Large intestine (tissue), 3 donors: ENCODE measurements at regions not wholly inside any gene's neighbourhood (a gene's known extent, or its start where the extent isn't known, plus 50 kb on each side); places are given as distances from the start of the nearest gene placed in this dataset.
"Not testable (repeated sequence)": the region's sequence is repeated elsewhere in the genome, so short reads cannot be mapped to it uniquely, and the experiment has no call there.

Source experiments
- DNase-seq, 2 donors: peaks; one replicate each; pipeline versions ENCODE4 v3.0.0 to v3.0.0-alpha.2; 2013
- H3K27ac ChIP-seq: one replicate; pipeline ENCODE4 v1.5.1; 2013; ENCODE audit warnings: low read length
- H3K27me3 ChIP-seq: 2 replicates; pipeline ENCODE4 v1.6.1; 2013; ENCODE audit warnings: low read length; ENCODE audit not compliant: control insufficient read depth, insufficient read depth
- H3K36me3 ChIP-seq: 2 replicates; pipeline ENCODE4 v1.6.1; 2013; ENCODE audit warnings: low read length; ENCODE audit not compliant: control insufficient read depth, insufficient read depth
- H3K4me1 ChIP-seq: one replicate; pipeline ENCODE4 v1.6.1; 2013; ENCODE audit warnings: low read length; ENCODE audit not compliant: control insufficient read depth, insufficient read depth
- H3K4me3 ChIP-seq: one replicate; pipeline ENCODE4 v1.5.1; 2013; ENCODE audit warnings: low read length
- H3K9me3 ChIP-seq: one replicate; pipeline ENCODE4 v1.6.1; 2013; ENCODE audit warnings: mild to moderate bottlenecking, low read depth, low read length, moderate library complexity; ENCODE audit not compliant: control insufficient read depth
- WGBS: methylation state at CpG from one replicate; pipeline ENCODE4 v1.1.5; 2013; ENCODE audit warnings: low lambda C conversion rate; ENCODE audit not compliant: insufficient coverage; 5-methylcytosine and 5-hydroxymethylcytosine counted together

DNA sequence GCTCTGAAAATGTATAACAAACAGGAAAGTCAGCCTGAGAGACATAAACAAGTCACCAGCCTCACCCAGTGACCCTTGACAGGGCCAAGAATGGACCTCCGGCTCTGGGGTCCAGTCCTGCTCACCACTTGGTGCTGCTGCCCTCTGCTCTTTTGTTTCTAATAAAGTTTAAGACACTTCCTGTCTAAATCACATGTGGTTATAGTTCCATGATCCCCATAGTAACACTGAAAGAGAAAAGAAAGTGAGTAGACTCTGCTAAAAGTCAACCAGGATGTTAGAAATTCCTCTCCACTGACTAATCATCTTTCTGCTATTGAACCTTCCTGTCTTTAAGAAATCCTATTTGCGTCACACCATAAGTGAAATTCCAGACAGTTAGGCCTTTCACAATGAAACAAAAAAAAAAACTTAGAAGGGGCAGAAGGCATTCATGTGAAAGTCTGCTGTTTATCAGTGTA is 179.2 kb upstream of the BET1 start:
- WGBS, result no CpG with 5 or more reads among the region's 2 CpGs
- Histone ChIP-seq H3K36me3 (no peaks in the 10 kb centered on the region), H3K27me3 (no peaks in the 10 kb centered on the region), H3K4me1 (no peaks in the 10 kb centered on the region), H3K4me3 (no peak overlapping the region), H3K27ac (peak overlapping the region; percentile 2), H3K9me3 (no peaks in the 10 kb centered on the region)
- DNase-seq, result peak; percentile 56 to 80

DNA sequence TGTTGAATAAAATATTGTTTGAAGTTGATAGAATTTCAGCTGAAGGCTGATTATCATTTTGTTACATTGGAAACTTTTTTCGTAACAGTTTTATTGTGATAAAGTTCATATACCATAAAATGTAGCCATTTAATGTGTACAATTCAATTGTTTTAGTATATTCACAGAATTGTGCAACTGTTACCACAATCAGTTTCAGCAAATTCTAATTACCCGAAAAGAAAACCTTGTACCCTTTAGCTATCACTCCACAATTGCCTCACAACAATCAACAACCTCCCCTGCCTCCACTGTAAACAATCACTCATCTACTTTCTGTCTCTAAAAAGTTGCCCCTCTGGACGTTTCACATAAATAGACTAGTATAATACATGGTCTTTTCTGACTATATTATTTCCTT is 179.7 kb upstream of the BET1 start:
- Histone ChIP-seq H3K4me3 (no peak overlapping the region), H3K9me3 (no peaks in the 10 kb centered on the region), H3K27ac (no peak overlapping the region), H3K27me3 (no peaks in the 10 kb centered on the region), H3K4me1 (no peaks in the 10 kb centered on the region), H3K36me3 (no peaks in the 10 kb centered on the region)
- 63% methylated on average over 1 of the region's 3 CpGs for WGBS
- no peak for DNase-seq

DNA sequence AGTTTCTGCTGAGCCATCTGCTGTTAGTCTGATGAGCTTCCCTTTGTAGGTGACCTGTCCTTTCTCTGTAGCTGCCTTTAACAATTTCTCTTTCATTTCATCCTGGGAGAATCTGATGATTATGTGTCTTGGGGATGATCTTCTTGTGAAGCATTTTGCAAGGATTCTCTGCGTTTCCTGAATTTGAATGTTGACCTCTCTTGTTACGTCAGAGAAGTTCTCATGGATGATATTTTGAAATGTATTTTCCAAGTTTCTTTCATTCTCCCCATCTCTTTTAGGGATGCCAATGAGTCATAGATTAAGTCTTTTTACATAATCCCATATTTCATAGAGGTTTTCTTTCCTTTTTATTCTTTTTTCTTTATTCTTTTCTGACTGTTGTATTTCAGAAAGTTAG is 184.2 kb upstream of the BET1 start:
- WGBS, result no CpG with 5 or more reads among the region's 2 CpGs
- Histone ChIP-seq H3K4me1 (no peaks in the 10 kb centered on the region), H3K9me3 (no peaks in the 10 kb centered on the region), H3K36me3 (no peaks in the 10 kb centered on the region), H3K27ac (no peak overlapping the region), H3K27me3 (no peaks in the 10 kb centered on the region), H3K4me3 (no peak overlapping the region)
- no peak for DNase-seq

DNA sequence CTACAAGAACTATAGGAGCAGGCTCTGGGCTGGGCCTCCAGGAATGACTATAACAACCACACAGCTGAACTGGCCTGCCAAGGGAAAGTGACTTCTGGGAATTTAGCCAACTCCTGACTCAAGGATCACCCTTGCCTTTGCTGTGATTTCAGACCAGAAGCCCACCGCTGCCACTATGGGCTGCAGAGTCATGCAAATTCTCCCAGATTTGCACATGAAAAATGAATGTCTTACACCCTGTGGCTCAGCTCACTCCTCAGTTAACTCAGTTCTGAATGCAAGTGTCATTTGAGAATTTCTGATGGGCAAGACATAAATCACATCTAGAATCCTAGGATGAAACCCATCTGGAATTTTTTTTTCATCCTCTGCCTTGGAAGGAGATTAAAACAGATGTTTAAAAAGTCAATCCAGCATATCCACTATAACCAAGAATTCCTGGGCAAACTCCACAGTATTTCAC is 186.5 kb upstream of the BET1 start:
- H3K27ac ChIP-seq, result no peak overlapping the region
- H3K27me3 ChIP-seq, result no peaks in the 10 kb centered on the region
- no CpG with 5 or more reads among the region's 1 CpG for WGBS
- DNase-seq, result no peak
- H3K4me3 ChIP-seq, result no peak overlapping the region
- no peaks in the 10 kb centered on the region for H3K4me1 ChIP-seq
- H3K9me3 ChIP-seq, result no peaks in the 10 kb centered on the region
- H3K36me3 ChIP-seq, result no peaks in the 10 kb centered on the region

DNA sequence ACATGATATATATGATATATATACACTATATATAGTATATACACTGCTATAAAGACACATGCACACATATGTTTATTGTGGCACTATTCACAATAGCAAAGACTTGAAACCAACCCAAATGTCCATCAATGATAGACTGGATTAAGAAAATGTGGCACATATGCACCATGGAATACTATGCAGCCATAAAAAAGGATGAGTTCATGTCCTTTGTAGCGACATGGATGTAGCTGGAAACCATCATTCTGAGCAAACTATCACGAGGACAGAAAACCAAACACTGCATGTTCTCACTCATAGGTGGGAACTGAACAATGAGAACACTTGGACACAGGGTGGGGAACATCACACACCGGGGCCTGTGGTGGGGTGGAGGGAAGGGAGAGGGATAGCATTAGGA is 190.3 kb upstream of the BET1 start:
- no CpG with 5 or more reads among the region's 3 CpGs for WGBS
- not testable (repeated sequence) for H3K4me3 ChIP-seq, H3K9me3 ChIP-seq, H3K27me3 ChIP-seq, H3K4me1 ChIP-seq, DNase-seq, H3K27ac ChIP-seq, H3K36me3 ChIP-seq

DNA sequence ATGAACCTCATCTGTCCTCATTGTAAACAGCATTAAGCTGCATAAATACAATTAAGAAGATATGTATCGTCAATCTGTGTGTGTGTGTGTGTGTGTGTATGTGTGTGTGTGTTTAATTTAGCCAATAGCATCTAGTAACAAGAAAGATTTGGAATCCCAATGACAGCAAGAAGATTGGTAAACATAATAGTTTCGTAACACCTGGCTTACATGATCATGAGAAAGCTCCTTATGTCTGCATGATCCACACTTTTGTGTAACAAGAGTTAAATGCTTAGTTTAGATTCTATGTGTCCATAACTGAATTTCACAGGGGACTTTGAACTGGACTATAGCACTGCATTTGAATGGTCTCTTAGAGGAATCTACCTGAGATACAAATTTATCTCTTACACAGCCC is 191.0 kb upstream of the BET1 start:
- no peaks in the 10 kb centered on the region for H3K36me3 ChIP-seq
- H3K27ac ChIP-seq, result no peak overlapping the region
- no peaks in the 10 kb centered on the region for H3K27me3 ChIP-seq
- H3K4me1 ChIP-seq, result no peaks in the 10 kb centered on the region
- H3K4me3 ChIP-seq, result no peak overlapping the region
- DNase-seq, result no peak
- WGBS, result 60% methylated on average over 1 of the region's 2 CpGs
- H3K9me3 ChIP-seq, result no peaks in the 10 kb centered on the region

DNA sequence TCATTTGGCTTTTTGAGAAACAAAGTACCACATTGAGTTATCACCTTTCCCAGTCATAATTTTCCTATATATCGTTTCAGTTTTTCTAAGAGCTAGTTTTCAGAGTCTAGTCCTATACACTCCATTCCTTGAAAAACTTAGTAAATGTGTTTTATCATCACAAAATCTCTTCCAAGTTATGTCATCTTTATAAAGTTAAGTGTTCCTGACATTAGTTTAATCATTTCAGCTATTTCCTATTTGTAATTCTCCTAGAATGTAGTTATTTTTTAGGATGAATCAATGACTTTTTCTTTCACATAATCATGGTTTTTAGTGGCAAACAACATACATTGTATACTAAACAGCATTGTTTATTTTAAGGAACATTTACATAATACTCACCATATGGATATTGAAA is 191.7 kb upstream of the BET1 start:
- H3K4me3 ChIP-seq, result no peak overlapping the region
- no peaks in the 10 kb centered on the region for H3K4me1 ChIP-seq
- H3K27ac ChIP-seq, result no peak overlapping the region
- H3K9me3 ChIP-seq, result no peaks in the 10 kb centered on the region
- no peak for DNase-seq
- WGBS, result 89% methylated on average over 1 of the region's 1 CpG
- H3K36me3 ChIP-seq, result no peaks in the 10 kb centered on the region
- no peaks in the 10 kb centered on the region for H3K27me3 ChIP-seq

DNA sequence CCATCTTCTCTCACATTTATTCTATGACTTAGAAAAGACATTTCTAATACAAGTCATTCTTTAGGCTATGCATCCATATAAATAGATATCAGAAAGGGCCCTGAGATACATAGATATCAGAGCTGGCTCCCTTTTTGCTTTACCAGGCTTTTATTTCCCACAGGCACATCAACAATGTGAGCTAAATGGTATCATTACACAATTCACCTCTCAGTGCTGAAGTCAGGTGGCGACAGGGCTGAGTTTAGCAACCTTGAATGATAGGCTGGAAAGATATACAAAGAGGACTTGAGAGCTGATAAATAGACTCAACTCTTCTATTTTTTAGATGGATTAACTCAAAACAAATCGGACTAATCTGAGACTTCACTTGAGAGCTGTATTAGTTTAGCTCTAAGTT is 189.2 kb upstream of the COL1A2 start:
- no peak for DNase-seq
- no peaks in the 10 kb centered on the region for H3K4me1 ChIP-seq
- no peak overlapping the region for H3K27ac ChIP-seq
- no peak overlapping the region for H3K4me3 ChIP-seq
- 40% methylated on average over 1 of the region's 2 CpGs for WGBS
- no peaks in the 10 kb centered on the region for H3K36me3 ChIP-seq
- H3K27me3 ChIP-seq, result no peaks in the 10 kb centered on the region
- no peaks in the 10 kb centered on the region for H3K9me3 ChIP-seq

DNA sequence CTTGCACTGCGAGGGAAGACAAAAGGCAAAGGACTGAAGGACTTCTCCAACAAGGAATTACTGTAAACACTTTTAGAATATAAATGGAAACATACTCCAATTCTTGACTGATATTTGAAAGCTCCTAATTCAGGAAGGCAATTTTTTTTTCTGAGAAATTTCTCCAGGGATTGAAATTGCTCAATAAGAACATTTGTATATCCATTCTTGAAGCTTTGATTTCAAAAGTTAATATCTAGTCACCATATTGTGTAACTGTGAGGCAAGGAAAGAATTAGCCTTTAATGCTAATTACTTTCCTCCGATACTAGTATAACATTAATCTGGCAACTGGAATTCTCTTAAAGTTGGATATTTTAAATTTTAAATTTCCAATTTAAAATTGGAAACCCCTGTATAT is 188.4 kb upstream of the COL1A2 start:
- no peak for DNase-seq
- Histone ChIP-seq H3K27ac (no peak overlapping the region), H3K27me3 (no peaks in the 10 kb centered on the region), H3K36me3 (no peaks in the 10 kb centered on the region), H3K4me3 (no peak overlapping the region), H3K4me1 (no peaks in the 10 kb centered on the region), H3K9me3 (no peaks in the 10 kb centered on the region)
- 86% methylated on average over 2 of the region's 2 CpGs for WGBS

DNA sequence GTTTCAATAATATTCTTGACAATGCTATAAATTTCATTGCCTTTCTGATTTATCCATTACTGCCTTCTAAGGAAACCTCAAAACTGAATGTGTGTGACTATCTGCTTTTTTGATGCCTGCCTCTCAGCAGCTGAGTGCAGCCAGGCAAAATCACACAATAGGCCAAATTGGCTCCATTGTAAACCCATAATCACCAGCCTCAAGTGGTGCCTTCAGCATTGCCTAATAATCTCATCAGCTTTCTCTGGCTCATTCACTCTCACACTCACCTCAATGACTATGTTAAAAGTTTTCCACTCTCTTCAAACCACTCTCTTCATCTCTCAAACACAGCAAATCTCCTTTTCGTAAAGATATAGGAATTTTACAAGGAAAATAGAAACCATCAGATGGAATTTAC is 182.5 kb upstream of the COL1A2 start:
- H3K27me3 ChIP-seq, result no peaks in the 10 kb centered on the region
- WGBS, result 100% methylated on average over 1 of the region's 1 CpG
- DNase-seq, result no peak
- H3K4me3 ChIP-seq, result no peak overlapping the region
- peaks cover 10% of the 10 kb centered on the region for H3K4me1 ChIP-seq
- no peaks in the 10 kb centered on the region for H3K9me3 ChIP-seq
- H3K36me3 ChIP-seq, result no peaks in the 10 kb centered on the region
- H3K27ac ChIP-seq, result no peak overlapping the region

DNA sequence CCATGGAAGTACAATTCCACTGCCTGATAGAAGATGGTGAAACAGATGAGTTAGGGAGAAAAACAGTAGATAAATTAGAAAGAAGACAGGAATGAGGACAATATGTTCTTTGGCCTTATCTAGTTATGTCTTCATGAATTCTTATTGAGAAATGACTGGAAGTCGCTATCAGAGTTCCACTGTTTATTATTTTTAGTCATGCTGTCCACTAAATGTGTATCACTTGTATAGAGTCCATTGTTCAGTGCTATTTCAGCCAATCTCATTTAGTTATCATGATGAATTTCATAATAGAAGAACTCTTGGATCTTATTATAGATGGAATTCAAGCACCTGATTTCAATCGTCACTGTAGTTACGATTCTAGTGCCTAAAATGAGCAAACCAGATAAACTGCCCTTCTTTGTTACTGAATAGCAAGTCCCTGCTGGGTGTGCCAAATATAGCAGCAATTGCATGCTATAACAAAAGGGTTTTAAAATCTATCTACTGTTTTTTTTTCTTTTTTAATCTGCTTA is 177.7 kb upstream of the COL1A2 start:
- DNase-seq, result peak in 1 of 2 donors; percentile 46
- Histone ChIP-seq H3K9me3 (no peaks in the 10 kb centered on the region), H3K36me3 (no peaks in the 10 kb centered on the region), H3K27ac (peak overlapping the region; percentile 44), H3K27me3 (no peaks in the 10 kb centered on the region), H3K4me3 (no peak overlapping the region), H3K4me1 (peaks cover 18% of the 10 kb centered on the region)
- WGBS, result no CpG with 5 or more reads among the region's 3 CpGs
